ENCODE measurements at regions not wholly inside any gene's neighbourhood (a gene's known extent, or its start where the extent isn't known, plus 50 kb on each side); places are given as distances from the start of the nearest gene placed in this dataset.

DNA sequence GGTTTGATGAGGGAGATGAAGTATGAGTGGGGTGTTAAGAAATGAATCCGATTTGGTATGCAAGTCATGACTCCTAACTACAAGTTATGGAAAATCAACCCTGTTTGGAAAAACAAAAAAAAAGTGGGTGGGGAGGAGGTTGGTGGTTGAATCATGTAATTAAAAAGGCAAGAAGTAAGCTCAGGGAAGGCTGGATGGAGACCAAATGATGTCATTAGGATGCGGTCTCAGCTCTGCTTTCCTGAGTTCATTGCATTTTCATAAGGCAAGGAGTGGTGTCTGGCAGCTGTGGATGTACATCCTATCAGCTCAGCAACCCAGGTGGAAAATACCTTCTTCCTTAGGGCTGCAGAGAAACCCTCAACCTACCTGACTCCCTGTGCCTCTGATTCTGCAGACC is 60.4 kb upstream of the AKAP12 start:
- TF ChIP-seq ZFHX2 (tag by site-specific recombination; conservative IDR thresholded peaks at IDR 0.05) (peak; percentile 31; the same call in 1 of the 2 replicates), ZNF677 (tag by site-specific recombination; IDR thresholded peaks at IDR 0.05) (0 out of 2 replicates have a peak, but pooled peaks have one; percentile 64), MYNN (tag by site-specific recombination; IDR thresholded peaks at IDR 0.05; ENCODE audit: borderline replicate concordance) (0 out of 2 replicates have a peak, but pooled peaks have one; percentile 9), ZNF548 (tag by site-specific recombination; IDR thresholded peaks at IDR 0.05) (peak; percentile 10; the same call in 1 of the 2 replicates), ZNF629 (tag by site-specific recombination; IDR thresholded peaks at IDR 0.05) (peak; percentile 41), ZNF585B (tag by site-specific recombination; IDR thresholded peaks at IDR 0.05) (no peak), ATF2 (tag by site-specific recombination; IDR thresholded peaks at IDR 0.05; ENCODE audit: low read depth) (peak; percentile 85), ZNF26 (tag by site-specific recombination; IDR thresholded peaks at IDR 0.05) (no peak), ZBTB21 (tag by site-specific recombination; IDR thresholded peaks at IDR 0.05) (0 out of 2 replicates have a peak, but pooled peaks have one; percentile 10), AEBP2 (tag by site-specific recombination; IDR thresholded peaks at IDR 0.05; ENCODE audit: borderline replicate concordance) (no peak), ZBTB17 (tag by site-specific recombination; IDR thresholded peaks at IDR 0.05) (peak; percentile 52; the same call in 1 of the 2 replicates), SP7 (tag by site-specific recombination; IDR thresholded peaks at IDR 0.05) (peak; percentile 87)
- TF ChIP-seq, protein P1, sequence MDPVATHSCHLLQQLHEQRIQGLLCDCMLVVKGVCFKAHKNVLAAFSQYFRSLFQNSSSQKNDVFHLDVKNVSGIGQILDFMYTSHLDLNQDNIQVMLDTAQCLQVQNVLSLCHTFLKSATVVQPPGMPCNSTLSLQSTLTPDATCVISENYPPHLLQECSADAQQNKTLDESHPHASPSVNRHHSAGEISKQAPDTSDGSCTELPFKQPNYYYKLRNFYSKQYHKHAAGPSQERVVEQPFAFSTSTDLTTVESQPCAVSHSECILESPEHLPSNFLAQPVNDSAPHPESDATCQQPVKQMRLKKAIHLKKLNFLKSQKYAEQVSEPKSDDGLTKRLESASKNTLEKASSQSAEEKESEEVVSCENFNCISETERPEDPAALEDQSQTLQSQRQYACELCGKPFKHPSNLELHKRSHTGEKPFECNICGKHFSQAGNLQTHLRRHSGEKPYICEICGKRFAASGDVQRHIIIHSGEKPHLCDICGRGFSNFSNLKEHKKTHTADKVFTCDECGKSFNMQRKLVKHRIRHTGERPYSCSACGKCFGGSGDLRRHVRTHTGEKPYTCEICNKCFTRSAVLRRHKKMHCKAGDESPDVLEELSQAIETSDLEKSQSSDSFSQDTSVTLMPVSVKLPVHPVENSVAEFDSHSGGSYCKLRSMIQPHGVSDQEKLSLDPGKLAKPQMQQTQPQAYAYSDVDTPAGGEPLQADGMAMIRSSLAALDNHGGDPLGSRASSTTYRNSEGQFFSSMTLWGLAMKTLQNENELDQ (tag by site-specific recombination; IDR thresholded peaks at IDR 0.05; ENCODE audit: low read depth), result no peak
- CTCF ChIA-PET, result interaction anchor here (0.7 to 2.1 kb wide), 3 partner anchors 155 to 287 kb away, joined by 3 to 4 read pairs (median 4); no protein-coding TSS in a partner anchor
- no peaks in the 10 kb centered on the region for H3K9me3 ChIP-seq (ENCODE audit: control insufficient read depth, insufficient read depth, low read depth, low read length)
- H3K36me3 ChIP-seq (ENCODE audit: control insufficient read depth in 2 of 2, insufficient read depth in 1 of 2, low read length in 2 of 2), result no peaks in the 10 kb centered on the region
- no peak overlapping the region for H3K4me3 ChIP-seq (ENCODE audit: low read depth, low read length)
- POLR2A ChIA-PET, result interaction anchor here (0.7 kb wide), 1 partner anchor 62 kb away, joined by 3 read pairs; no protein-coding TSS in a partner anchor
- H3K4me1 ChIP-seq (ENCODE audit: control insufficient read depth, insufficient read depth, low read length), result no peaks in the 10 kb centered on the region
- H3K27ac ChIP-seq (ENCODE audit: extremely low read depth, low read depth, low read length), result no peak overlapping the region

GRCh38 chr6:151180330-151181048 is 59.3 kb upstream of the AKAP12 start:
- H3K27ac ChIP-seq (ENCODE audit: extremely low read depth, low read depth, low read length), result no peak overlapping the region
- CTCF ChIA-PET, result interaction anchor here (1.1 kb wide), 1 partner anchor 13 kb away, joined by 4 read pairs; no protein-coding TSS in a partner anchor
- POLR2A ChIA-PET, result interaction anchor here (0.6 to 0.7 kb wide), 2 partner anchors 31 to 213 kb away, joined by 3 to 8 read pairs; no protein-coding TSS in a partner anchor
- TF ChIP-seq ZNF37A (tag by site-specific recombination; IDR thresholded peaks at IDR 0.05) (no peak), ZBTB8A (tag by site-specific recombination; IDR thresholded peaks at IDR 0.05) (no peak), ZNF701 (tag by site-specific recombination; IDR thresholded peaks at IDR 0.05) (no peak), ZSCAN16 (tag by site-specific recombination; IDR thresholded peaks at IDR 0.05) (no peak), ZNF133 (tag by site-specific recombination; IDR thresholded peaks at IDR 0.05) (no peak), OSR2 (tag by site-specific recombination; IDR thresholded peaks at IDR 0.05) (no peak), ZNF747 (tag by site-specific recombination; IDR thresholded peaks at IDR 0.05) (no peak), ZNF174 (tag by site-specific recombination; IDR thresholded peaks at IDR 0.05) (no peak), ZNF785 (tag by site-specific recombination; IDR thresholded peaks at IDR 0.05) (no peak), TRIM28 (IDR thresholded peaks at IDR 0.05; ENCODE audit: borderline replicate concordance, low read length) (no peak), ZNF16 (tag by site-specific recombination; IDR thresholded peaks at IDR 0.05; ENCODE audit: low read depth) (no peak)
- TF ChIP-seq, protein P2, sequence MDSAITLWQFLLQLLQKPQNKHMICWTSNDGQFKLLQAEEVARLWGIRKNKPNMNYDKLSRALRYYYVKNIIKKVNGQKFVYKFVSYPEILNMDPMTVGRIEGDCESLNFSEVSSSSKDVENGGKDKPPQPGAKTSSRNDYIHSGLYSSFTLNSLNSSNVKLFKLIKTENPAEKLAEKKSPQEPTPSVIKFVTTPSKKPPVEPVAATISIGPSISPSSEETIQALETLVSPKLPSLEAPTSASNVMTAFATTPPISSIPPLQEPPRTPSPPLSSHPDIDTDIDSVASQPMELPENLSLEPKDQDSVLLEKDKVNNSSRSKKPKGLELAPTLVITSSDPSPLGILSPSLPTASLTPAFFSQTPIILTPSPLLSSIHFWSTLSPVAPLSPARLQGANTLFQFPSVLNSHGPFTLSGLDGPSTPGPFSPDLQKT (IDR thresholded peaks at IDR 0.05; ENCODE audit: borderline replicate concordance, low read depth, low read length), result no peak
- TF ChIP-seq, protein P3, sequence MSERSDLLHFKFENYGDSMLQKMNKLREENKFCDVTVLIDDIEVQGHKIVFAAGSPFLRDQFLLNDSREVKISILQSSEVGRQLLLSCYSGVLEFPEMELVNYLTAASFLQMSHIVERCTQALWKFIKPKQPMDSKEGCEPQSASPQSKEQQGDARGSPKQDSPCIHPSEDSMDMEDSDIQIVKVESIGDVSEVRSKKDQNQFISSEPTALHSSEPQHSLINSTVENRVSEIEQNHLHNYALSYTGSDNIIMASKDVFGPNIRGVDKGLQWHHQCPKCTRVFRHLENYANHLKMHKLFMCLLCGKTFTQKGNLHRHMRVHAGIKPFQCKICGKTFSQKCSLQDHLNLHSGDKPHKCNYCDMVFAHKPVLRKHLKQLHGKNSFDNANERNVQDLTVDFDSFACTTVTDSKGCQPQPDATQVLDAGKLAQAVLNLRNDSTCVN (tag by site-specific recombination; optimal IDR thresholded peaks at IDR 0.05), result no peak

More at GRCh38 chr6:151180330-151181048, 59.3 kb upstream of the AKAP12 start:
- H3K4me3 ChIP-seq (ENCODE audit: low read depth, low read length), result no peak overlapping the region
- H3K9me3 ChIP-seq (ENCODE audit: control insufficient read depth, insufficient read depth, low read depth, low read length), result no peaks in the 10 kb centered on the region
- H3K4me1 ChIP-seq (ENCODE audit: control insufficient read depth, insufficient read depth, low read length), result no peaks in the 10 kb centered on the region
- no peaks in the 10 kb centered on the region for H3K36me3 ChIP-seq (ENCODE audit: control insufficient read depth in 2 of 2, insufficient read depth in 1 of 2, low read length in 2 of 2)

Data from HEK293 (cell line).